GM19467 (cell line): ENCODE measurements at regions not wholly inside any gene's neighbourhood (a gene's known extent, or its start where the extent isn't known, plus 50 kb on each side); places are given as distances from the start of the nearest gene placed in this dataset.
"Not testable (repeated sequence)": the region's sequence is repeated elsewhere in the genome, so short reads cannot be mapped to it uniquely, and the experiment has no call there.

Experiments used
- ATAC-seq: cut with Tn5 transposase; IDR thresholded peaks from one replicate; pipeline ENCODE4 v1.9.1; 2021; ENCODE audit warnings: mild to moderate bottlenecking, moderate library complexity; ENCODE audit not compliant: unreplicated experiment

GRCh38 chr3:178967177-178967532 is 104.5 kb downstream of the ZMAT3 start:
- peak; percentile 21 for ATAC-seq

DNA sequence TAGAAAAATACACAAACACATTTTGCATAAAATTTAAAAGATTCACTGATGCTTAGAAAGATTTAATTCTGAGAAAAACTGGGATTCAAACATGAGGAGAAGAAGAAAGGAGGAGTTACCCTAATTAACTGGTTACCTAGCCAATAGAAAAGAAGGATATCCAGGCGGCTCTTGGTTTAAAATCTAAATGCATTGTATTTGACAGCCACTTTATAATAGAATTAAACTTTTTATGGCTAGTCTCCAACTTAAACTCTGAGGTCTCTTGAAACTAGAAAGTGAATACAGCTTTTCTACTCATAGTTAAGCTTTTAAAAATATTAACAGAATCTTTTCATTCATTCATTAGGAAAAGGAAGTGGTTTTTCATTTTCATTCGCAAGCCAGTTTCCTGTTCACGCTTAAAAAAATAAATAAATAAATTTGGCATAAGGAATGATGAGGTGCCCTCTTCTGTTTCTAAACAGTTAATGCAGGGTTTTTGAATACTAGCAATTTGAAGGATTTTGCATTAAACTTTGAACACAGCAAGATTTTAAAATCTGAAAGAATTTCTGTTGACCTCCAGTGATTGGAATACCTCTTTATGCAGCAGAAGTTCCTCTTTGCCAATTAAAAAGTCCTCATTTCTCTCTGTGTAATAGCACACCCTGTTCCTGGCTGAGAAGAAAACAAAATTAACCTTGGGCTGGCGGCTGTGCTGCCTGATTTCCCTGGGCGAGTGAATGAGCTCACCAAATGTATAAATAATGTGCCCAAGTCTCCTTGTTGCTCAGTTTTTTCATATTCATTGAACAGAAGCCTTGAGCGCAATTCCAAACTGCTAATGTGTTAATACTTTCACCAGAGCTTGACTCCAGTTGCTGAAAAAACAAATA is 105.1 kb downstream of the ZMAT3 start:
- ATAC-seq, result peak; percentile 47

- ATAC-seq, result no peak
Measured at GRCh38 chr3:178964551-178964950, 107.1 kb downstream of the ZMAT3 start.

DNA sequence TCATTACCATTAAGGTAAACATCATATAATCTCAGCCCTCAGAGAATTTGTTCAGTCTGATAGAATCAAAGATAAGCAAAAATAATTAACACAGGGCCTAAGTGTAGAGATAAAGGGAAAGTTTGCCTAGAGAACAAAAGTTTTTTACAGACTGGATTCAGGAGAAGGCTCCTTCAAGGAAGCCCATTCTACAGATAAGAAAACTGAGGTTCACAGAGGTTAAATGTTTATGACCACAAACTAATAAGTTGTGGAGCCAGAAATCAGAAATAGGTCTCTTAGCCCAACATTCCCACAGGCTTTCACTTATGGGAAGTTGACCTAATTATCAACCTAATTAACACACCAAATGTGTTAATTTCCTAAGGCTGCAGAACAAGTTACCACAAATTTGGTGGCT is 110.7 kb downstream of the ZMAT3 start:
- ATAC-seq, result no peak

GRCh38 chr3:178960181-178960580 is 111.4 kb downstream of the ZMAT3 start:
- no peak for ATAC-seq

- no peak for ATAC-seq
Measured at GRCh38 chr3:178950676-178951075, 120.9 kb downstream of the ZMAT3 start.

DNA sequence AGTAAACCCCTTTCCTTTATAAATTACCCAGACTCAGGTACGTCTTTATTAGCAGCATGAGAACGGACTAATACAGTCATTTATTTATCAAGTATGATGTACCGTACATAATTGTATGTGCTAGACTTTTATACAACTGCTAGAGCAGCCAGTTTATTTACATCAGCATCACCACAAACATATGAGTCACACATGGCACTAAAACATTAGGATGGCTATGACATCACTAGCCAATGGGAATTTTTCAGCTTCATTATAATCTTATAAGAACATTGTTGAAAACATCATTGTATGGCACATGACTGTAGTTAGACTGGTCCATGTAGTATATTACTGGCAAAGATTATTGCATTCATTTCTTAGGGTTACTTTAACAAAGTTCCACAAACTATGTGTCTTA is 121.7 kb downstream of the ZMAT3 start:
- ATAC-seq, result no peak

DNA sequence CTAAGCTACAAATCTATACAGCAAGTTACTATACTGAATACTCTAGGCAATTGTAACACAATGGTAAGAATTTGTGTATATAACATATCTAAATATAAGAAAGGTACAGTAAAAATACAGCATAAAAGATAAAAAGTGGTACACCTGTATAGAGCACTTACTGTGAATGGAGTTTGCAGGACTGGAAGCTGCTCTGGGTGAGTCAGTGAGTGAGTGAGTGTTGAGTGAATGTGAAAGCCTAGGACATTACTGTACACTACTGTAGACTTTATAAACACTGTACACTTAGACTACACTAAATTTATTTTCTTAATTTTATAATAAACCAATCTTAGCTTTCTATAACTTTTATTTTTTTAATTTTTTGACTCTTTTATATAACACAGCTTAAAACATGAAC is 123.1 kb downstream of the ZMAT3 start:
- ATAC-seq, result no peak

DNA sequence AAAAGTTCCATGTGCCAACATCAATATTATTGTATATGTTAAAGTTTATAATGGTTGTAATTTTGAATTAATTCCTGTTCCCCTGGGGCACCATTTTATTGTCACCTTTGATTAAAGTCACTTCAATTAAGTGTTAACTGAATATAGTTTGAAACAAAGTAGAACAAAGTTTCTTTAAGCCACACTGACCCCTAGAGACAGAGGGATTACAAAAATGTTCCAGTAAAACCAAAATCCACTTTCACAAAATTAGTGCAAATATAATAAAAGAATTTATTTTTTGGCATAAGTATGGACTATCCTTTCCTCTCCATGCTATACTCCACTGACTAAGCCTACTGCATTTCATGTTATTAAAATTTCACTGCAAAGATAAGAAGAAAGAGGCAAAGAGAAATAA is 123.9 kb downstream of the ZMAT3 start:
- no peak for ATAC-seq

GRCh38 chr3:178942261-178942660 is 129.3 kb downstream of the ZMAT3 start:
- ATAC-seq, result not testable (repeated sequence)

DNA sequence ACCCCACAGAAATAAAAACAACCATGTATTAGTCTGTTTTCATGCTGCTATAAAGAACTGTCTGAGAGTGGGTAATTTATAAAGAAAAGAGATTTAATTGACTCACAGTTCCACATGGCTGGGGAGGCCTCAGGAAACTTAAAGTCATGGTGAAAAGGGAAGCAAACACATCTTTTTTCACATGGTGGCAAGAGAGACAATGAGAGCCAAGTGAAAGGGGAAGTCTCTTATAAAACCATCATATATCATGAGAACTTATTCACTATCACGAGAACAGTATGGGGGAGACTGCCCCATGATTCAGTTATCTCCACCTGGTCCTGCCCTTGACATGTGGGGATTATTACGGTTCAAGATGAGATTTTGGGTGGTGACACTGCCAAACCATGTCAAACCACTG is 141.5 kb downstream of the ZMAT3 start:
- no peak for ATAC-seq

DNA sequence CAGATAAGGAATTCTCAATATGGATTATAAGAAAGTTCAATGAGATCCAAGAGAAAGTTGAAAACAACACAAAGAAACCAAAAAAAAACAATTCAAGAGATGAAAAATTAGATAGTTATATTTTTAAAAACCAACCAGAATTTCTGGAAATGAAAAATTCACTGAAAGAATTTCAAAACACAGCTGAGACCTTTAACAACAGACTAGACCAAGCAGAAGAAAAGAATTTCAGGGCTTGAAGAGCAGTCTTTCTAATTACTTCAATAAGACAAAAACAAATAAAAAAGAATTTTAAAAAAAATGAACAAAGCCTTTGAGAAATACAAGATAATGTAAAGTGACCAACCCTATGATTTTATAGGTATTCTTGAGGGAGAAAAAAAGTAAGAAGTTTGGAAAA is 155.4 kb downstream of the ZMAT3 start:
- no peak for ATAC-seq

GRCh38 chr3:178915365-178915764 is 156.2 kb downstream of the ZMAT3 start:
- peak; percentile 64 for ATAC-seq

- ATAC-seq, result no peak
Measured at GRCh38 chr3:178907081-178907480, 164.5 kb downstream of the ZMAT3 start.

DNA sequence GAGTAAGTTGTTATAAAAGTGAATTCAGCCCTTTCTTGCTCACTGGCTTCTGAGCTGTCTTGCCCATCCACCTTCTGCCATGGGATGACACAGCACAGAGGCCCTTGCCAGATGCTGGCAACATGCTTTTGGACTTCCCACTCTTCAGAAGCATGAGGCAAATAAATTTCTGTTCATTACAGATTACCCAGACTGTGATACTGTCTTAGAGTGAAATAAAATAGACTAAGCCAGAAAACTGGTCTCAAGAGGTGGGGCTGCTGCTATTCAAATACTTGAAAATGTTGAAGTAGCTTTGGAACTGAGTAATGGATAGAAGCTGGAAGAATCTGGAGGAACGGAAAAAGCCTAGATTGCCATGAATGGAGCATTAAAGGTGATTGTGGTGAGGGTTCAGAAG is 170.4 kb downstream of the ZMAT3 start:
- no peak for ATAC-seq

DNA sequence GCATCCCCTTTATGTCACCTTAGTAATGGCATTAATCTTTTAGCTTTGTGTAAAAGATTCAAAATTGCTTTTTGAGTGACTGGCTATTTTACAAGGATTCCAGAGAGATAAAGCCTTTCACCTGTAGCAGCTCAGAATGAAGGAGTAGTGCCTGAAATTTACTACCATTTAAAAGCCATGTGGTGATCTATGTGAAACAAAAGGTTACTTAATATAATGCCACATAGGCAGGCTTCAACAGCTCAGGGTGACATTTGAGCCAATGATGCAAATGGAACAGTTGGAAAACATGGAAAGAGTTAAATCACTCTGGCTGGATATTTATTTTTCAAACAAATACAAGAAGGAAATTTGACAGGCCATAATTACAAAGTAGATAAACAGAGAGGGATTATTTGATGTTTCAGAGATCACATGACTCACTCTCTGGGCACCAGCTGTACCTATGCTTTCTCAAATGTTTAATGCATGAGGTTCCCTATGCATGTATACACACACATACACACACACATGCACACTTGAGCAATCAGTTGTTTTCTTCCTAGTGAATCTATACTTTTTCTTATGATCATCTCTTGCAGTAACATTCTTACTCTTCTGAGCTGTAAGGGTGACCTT is 171.5 kb downstream of the ZMAT3 start:
- ATAC-seq, result no peak

DNA sequence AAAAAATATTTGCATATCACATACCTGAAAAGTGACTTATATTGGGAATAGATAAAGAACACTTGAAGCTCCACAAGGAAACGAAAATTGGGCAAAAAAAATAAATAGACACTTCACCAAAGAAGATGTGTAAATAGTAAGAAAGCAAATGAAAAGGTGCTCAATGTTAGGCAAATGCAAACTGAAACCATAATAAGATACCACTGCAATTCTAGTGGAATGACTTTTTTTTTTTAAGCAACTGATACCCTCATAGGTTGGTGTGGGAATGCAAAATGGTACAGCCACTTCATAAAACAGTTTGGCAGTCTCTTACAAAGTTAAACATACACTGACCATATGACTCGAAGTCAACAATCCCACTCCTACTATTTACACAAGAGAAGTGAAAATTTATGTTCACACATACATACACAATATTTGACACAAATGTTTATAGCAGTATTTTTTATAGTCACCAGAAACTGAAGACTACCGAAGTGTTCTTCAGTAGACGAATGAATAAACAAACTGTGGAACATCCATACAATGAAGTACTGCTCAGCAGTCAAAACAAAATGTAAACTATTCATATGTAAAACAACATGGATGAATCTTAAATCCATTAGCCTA is 176.3 kb downstream of the ZMAT3 start:
- ATAC-seq, result no peak
